AG10803 (cell line): ENCODE measurements at regions not wholly inside any gene's neighbourhood (a gene's known extent, or its start where the extent isn't known, plus 50 kb on each side); places are given as distances from the start of the nearest gene placed in this dataset.

Experiments
- DNase-seq: peaks from one replicate; pipeline ENCODE4 v3.0.0; 2010; ENCODE audit warnings: low read depth
- H3K4me3 ChIP-seq: 2 replicates; pipeline ENCODE4 v1.5.1; 2011; ENCODE audit warnings: mild to moderate bottlenecking, low read length, control low read depth
- TF ChIP-seq, protein P1 (sequence below): conservative IDR thresholded peaks from 2 replicates; pipeline ENCODE4 v1.5.1; 2011; ENCODE audit warnings: mild to moderate bottlenecking, low read length, control low read depth, inconsistent platforms

DNA sequence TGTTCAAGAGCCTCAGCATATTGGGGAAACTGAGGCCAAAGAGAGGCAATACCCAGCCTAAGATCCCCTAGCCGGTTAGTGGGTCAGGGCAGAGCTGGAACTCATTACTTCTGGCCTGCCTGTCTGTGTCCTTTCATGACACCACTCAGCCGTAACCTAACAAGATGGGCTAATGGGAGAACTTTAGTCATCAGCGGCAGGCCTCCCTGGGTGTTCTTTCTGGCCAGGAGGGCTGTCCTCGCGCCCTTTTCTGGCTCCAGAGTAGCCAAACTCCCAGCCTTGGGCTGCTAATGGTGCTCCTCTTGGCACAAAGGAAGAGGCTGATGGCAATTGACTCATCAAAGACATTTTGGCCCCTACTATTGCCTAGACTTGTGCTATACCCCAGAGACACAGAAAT, 76.6 kb downstream of the NCR2 start:
- no peak for DNase-seq
- TF ChIP-seq, protein P1, sequence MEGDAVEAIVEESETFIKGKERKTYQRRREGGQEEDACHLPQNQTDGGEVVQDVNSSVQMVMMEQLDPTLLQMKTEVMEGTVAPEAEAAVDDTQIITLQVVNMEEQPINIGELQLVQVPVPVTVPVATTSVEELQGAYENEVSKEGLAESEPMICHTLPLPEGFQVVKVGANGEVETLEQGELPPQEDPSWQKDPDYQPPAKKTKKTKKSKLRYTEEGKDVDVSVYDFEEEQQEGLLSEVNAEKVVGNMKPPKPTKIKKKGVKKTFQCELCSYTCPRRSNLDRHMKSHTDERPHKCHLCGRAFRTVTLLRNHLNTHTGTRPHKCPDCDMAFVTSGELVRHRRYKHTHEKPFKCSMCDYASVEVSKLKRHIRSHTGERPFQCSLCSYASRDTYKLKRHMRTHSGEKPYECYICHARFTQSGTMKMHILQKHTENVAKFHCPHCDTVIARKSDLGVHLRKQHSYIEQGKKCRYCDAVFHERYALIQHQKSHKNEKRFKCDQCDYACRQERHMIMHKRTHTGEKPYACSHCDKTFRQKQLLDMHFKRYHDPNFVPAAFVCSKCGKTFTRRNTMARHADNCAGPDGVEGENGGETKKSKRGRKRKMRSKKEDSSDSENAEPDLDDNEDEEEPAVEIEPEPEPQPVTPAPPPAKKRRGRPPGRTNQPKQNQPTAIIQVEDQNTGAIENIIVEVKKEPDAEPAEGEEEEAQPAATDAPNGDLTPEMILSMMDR = no peak

DNA sequence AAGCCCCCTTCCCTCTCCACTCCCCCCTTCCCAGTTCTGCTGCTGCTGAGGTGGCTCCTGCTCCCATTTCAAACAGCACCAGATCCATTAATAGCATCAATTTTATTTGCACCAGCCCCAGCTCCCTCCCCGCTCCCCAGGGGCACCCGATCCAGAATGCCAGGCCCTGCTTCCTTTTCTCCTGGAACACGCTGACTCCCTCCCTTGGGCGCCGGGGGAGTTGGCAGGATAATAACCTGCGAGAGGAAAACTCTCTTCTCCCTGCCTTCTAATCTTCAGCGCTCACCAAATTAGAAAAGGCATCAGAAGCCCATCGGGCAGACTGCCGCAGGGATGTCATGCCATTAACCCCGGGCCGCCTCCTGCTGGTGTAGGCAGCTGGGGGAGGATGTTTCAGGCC, 77.8 kb downstream of the NCR2 start:
- TF ChIP-seq, protein P1 = no peak
- H3K4me3 ChIP-seq = no peak overlapping the region
- no peak for DNase-seq

More for the DNA sequence above, 76.6 kb downstream of the NCR2 start:
- H3K4me3 ChIP-seq = no peak overlapping the region

DNA sequence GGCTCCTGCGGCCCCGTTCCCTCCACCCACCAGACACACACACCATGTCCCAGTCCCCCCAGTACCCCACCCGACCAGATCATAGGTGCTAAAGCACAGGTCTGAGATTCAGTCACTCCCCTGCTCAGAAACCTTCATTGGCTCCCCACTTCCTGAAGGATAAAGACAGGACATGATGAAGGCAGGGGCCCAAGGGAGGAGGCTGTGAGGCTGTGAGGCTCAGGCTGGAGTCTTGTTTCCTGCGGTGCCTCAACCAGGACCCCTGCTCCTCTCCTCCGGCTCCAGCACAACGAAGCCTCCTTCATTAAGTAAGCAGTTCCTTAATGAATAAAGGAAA, 81.1 kb downstream of the NCR2 start:
- H3K4me3 ChIP-seq = no peak overlapping the region
- TF ChIP-seq, protein P1 = no peak
- DNase-seq = no peak

DNA sequence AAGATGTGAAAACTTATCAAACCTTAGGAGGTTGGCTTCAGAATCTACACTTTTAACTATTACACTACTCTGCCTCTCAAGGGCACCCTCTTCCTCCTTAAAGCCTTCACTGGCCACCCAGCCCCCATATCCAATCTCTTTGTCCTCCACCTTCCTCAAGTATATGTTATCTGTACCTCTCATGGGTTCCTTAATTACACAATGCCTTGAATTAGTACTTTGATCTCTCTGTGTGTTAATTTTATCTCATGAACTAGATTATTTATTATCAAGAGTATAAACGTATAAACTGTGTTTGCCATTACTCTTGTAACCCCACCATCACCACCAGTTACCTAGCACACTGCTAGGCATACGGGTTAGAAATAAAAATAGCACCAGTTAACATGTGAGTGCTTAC, 83.3 kb downstream of the NCR2 start:
- DNase-seq = no peak
- TF ChIP-seq, protein P1 = no peak
- H3K4me3 ChIP-seq = no peak overlapping the region

DNA sequence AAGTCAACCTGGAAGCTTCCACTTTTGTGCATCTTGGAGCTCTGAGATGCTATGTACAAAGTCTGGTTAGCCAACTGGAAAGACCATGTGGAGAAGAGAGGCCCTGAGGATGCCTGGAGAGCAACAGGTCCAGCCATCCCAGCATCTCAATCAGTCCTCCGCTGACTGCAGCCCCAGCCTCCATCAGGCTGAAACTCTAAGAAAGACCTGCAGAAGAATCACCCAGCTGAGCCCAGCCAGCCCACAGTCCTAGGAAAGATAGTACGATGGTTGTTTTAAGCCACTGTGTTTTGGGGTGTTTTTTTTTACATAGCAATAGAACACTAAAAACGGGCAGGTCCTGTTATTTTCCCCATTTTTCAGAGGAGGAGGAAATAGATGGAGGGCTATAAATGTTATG, 84.0 kb downstream of the NCR2 start:
- TF ChIP-seq, protein P1 = no peak
- no peak overlapping the region for H3K4me3 ChIP-seq
- no peak for DNase-seq

DNA sequence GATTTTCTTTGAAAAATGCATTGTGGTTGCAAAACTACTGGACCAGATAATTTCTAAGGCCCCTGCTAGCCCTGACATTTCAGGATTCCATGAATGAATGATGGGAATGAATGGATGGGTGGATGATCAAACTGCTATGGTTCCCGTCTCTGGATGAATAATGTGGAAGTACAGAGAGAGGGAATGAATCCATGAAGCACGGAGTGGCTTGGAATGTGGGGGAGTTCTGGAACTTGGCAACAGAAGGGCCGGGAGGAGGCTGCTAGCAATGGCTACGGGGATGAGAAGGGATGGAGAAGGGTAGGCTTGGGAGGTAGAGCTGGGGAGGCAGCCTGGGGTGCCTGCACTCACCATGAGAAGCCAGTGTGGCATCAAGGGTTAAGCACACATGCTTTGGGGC, 84.8 kb downstream of the NCR2 start:
- TF ChIP-seq, protein P1 = no peak
- no peak overlapping the region for H3K4me3 ChIP-seq
- no peak for DNase-seq

DNA sequence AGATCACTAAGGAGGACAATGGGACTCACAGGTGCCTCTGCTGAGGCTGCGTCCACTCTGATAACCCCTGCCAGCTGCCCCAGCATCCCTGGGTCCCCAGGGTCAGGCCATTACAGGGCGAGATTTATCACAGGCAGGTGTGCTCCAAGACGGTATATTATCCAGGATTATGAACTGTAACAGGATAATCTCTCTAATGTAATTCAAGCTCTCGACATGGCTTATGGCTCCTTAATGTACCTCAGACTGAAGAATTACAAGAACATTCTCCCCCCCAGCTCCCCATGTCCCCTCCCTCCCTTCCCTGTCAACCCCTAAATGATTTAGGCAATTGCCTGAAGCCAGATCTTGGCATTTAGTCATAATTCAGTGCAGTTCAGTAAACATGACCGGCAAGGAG, 86.8 kb downstream of the NCR2 start:
- TF ChIP-seq, protein P1 = no peak
- no peak for DNase-seq
- no peak overlapping the region for H3K4me3 ChIP-seq
